ENCODE measurements at regions not wholly inside any gene's neighbourhood (a gene's known extent, or its start where the extent isn't known, plus 50 kb on each side); places are given as distances from the start of the nearest gene placed in this dataset.
"Not testable (repeated sequence)": the region's sequence is repeated elsewhere in the genome, so short reads cannot be mapped to it uniquely, and the experiment has no call there.

- no peak for DNase-seq
Measured at GRCh38 chr16:59573528-59574271, 839.6 kb upstream of the GOT2 start.

- DNase-seq: no peak
Measured at GRCh38 chr16:59567496-59567895, 833.4 kb upstream of the GOT2 start.

GRCh38 chr16:59566446-59566845, 832.3 kb upstream of the GOT2 start:
- no peak for DNase-seq

GRCh38 chr16:59558679-59559078, 824.6 kb upstream of the GOT2 start:
- no peak for DNase-seq

GRCh38 chr16:59552164-59552563, 818.0 kb upstream of the GOT2 start:
- DNase-seq: no peak

GRCh38 chr16:59545721-59546120, 811.6 kb upstream of the GOT2 start:
- DNase-seq: no peak

- no peak for DNase-seq
Measured at GRCh38 chr16:59543641-59544040, 809.5 kb upstream of the GOT2 start.

GRCh38 chr16:59540621-59541020, 806.5 kb upstream of the GOT2 start:
- no peak for DNase-seq

- DNase-seq: no peak
Measured at GRCh38 chr16:59535298-59535697, 801.2 kb upstream of the GOT2 start.

- DNase-seq: no peak
Measured at GRCh38 chr16:59527206-59527997, 793.3 kb upstream of the GOT2 start.

- no peak for DNase-seq
Measured at GRCh38 chr16:59522826-59523225, 788.7 kb upstream of the GOT2 start.

- DNase-seq: not testable (repeated sequence)
Measured at GRCh38 chr16:59518721-59519120, 784.6 kb upstream of the GOT2 start.

GRCh38 chr16:59514651-59515050, 780.5 kb upstream of the GOT2 start:
- no peak for DNase-seq

- no peak for DNase-seq
Measured at GRCh38 chr16:59510008-59510424, 775.9 kb upstream of the GOT2 start.

- DNase-seq: no peak
Measured at GRCh38 chr16:59500601-59501000, 766.5 kb upstream of the GOT2 start.

- DNase-seq: no peak
Measured at GRCh38 chr16:59487067-59487466, 753.0 kb upstream of the GOT2 start.

GRCh38 chr16:59484833-59485516, 750.9 kb upstream of the GOT2 start:
- no peak for DNase-seq

GRCh38 chr16:59478838-59479237, 744.7 kb upstream of the GOT2 start:
- no peak for DNase-seq

GRCh38 chr16:59470556-59470955, 736.4 kb upstream of the GOT2 start:
- DNase-seq: no peak

GRCh38 chr16:59469266-59469665, 735.1 kb upstream of the GOT2 start:
- DNase-seq: no peak

GRCh38 chr16:59463776-59464175, 729.7 kb upstream of the GOT2 start:
- no peak for DNase-seq

- no peak for DNase-seq
Measured at GRCh38 chr16:59459806-59460205, 725.7 kb upstream of the GOT2 start.

- no peak for DNase-seq
Measured at GRCh38 chr16:59455497-59455896, 721.4 kb upstream of the GOT2 start.

GRCh38 chr16:59450513-59450912, 716.4 kb upstream of the GOT2 start:
- DNase-seq: not testable (repeated sequence)

Measured in NCI-H748 treated with DMSO at 0.1 percent for 48 hours (cell line).